ENCODE measurements at regions not wholly inside any gene's neighbourhood (a gene's known extent, or its start where the extent isn't known, plus 50 kb on each side); places are given as distances from the start of the nearest gene placed in this dataset.

DNA sequence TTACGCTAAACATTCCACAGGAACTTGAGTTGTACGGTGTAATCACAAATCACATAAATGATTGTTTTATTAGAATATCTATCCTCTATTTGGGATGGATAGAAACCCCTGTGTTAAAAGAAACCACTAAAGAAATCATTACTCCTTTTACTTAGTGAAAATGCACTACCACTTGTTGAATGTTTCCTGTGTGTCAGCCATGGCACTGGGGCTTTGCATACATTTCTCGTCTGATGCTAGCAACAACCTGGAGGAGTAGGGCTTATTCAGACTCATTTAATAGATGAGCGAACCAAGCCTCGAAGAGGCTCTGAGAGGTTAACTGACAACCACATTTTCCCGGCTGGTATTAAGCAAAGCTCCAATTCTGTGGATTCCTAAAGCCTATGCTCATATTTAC is 60.5 kb upstream of the PELI1 start:
- TF ChIP-seq RBBP5 (IDR thresholded peaks at IDR 0.05; ENCODE audit: borderline replicate concordance, low read depth, low read length), result no peak
- TF ChIP-seq, protein P1, sequence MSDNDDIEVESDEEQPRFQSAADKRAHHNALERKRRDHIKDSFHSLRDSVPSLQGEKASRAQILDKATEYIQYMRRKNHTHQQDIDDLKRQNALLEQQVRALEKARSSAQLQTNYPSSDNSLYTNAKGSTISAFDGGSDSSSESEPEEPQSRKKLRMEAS (IDR thresholded peaks at IDR 0.05), result no peak

Data from H1 (cell line).